ENCODE measurements at regions not wholly inside any gene's neighbourhood (a gene's known extent, or its start where the extent isn't known, plus 50 kb on each side); places are given as distances from the start of the nearest gene placed in this dataset.

- no peaks in the 10 kb centered on the region for H3K27me3 ChIP-seq (ENCODE audit: control insufficient read depth in 2 of 2, insufficient read depth in 2 of 2, low read length in 2 of 2)
- no peak overlapping the region for H3K27ac ChIP-seq (ENCODE audit: insufficient read depth, low read depth, low read length)
- H3K4me3 ChIP-seq (replicated peaks in 1 of 3; ENCODE audit: insufficient read depth in 1 of 3, low read depth in 1 of 3, low read length in 3 of 3), result no peak overlapping the region
- no peak for TF ChIP-seq FOS (IDR thresholded peaks at IDR 0.05; ENCODE audit: borderline replicate concordance, insufficient read depth, low read length)
- no peak for TF ChIP-seq JUN (IDR thresholded peaks at IDR 0.05; ENCODE audit: borderline replicate concordance, insufficient read depth, insufficient read length, low read depth)
- TF ChIP-seq GATA2 (IDR thresholded peaks at IDR 0.05; ENCODE audit: insufficient read depth, insufficient read length, low read depth, low read length), result no peak
- H3K79me2 ChIP-seq (ENCODE audit: control insufficient read depth, insufficient read depth, low read length), result no peaks in the 10 kb centered on the region
- no TSS peak for BruUV-seq (replicated peaks)
- intact Hi-C loops (cut with micrococcal nuclease) (no loop called here), dilution Hi-C loops (cut with MboI; ENCODE audit: extremely low pct_ligation_motif_present, low sequenced_read_pairs) (no loop called here)
- FAIRE-seq (no peak), DNase-seq (ENCODE audit: low read depth, low spot score) (no peak)
- H3K9ac ChIP-seq (replicated peaks; ENCODE audit: extremely low read depth, insufficient read depth, low read length), result no peak overlapping the region
- no peaks in the 10 kb centered on the region for H3K9me1 ChIP-seq (replicated peaks; ENCODE audit: control insufficient read depth, extremely low read depth, insufficient read depth, low read length)
- H3K9me3 ChIP-seq (replicated peaks; ENCODE audit: control insufficient read depth, insufficient read depth, low read length), result no peaks in the 10 kb centered on the region
- H3K4me1 ChIP-seq (ENCODE audit: control insufficient read depth, extremely low read depth, insufficient read depth, low read length), result no peaks in the 10 kb centered on the region
- ChIA-PET POLR2A (no interaction called here), CTCF (no interaction called here)
- H3K4me2 ChIP-seq (ENCODE audit: insufficient read depth, low read length), result no peak overlapping the region
- H2AFZ ChIP-seq (ENCODE audit: low read depth, low read length), result no peak overlapping the region
- H3K36me3 ChIP-seq (ENCODE audit: control insufficient read depth in 2 of 2, extremely low read depth in 1 of 2, insufficient read depth in 2 of 2, low read length in 2 of 2), result no peaks in the 10 kb centered on the region
- no peaks in the 10 kb centered on the region for H4K20me1 ChIP-seq (replicated peaks; ENCODE audit: control insufficient read depth, extremely low read depth, insufficient read depth, low read length)
These were observed 125.3 kb downstream of the SALL1 start for GRCh38 chr16:51025588-51026290.

- no peak overlapping the region for H3K27ac ChIP-seq (ENCODE audit: insufficient read depth, low read depth, low read length)
- H3K4me1 ChIP-seq (ENCODE audit: control insufficient read depth, extremely low read depth, insufficient read depth, low read length), result no peaks in the 10 kb centered on the region
- no peaks in the 10 kb centered on the region for H3K9me3 ChIP-seq (replicated peaks; ENCODE audit: control insufficient read depth, insufficient read depth, low read length)
- FAIRE-seq (no peak), DNase-seq (ENCODE audit: low read depth, low spot score) (no peak)
- TF ChIP-seq MYC (IDR thresholded peaks at IDR 0.05; ENCODE audit: low read depth, low read length), result no peak
- no peak for TF ChIP-seq CTCF (IDR thresholded peaks at IDR 0.05; ENCODE audit: extremely low read depth in 1 of 2, insufficient read depth in 1 of 2, low read depth in 1 of 2, low read length in 2 of 2)
- no peak for TF ChIP-seq POLR2AphosphoS5 (IDR thresholded peaks at IDR 0.05; ENCODE audit: insufficient read depth, low read depth, low read length)
- no peak for TF ChIP-seq MAX (IDR thresholded peaks at IDR 0.05; ENCODE audit: insufficient read depth, insufficient read length)
- TF ChIP-seq GATA2 (IDR thresholded peaks at IDR 0.05; ENCODE audit: insufficient read depth, insufficient read length, low read depth, low read length), result no peak
- no peak for TF ChIP-seq JUN (IDR thresholded peaks at IDR 0.05; ENCODE audit: borderline replicate concordance, insufficient read depth, insufficient read length, low read depth)
- TF ChIP-seq FOS (IDR thresholded peaks at IDR 0.05; ENCODE audit: borderline replicate concordance, insufficient read depth, low read length), result no peak
- TF ChIP-seq EZH2 (IDR thresholded peaks at IDR 0.05; ENCODE audit: borderline replicate concordance, low read depth, low read length, severe bottlenecking), result no peak
- no peak for TF ChIP-seq POLR2A (IDR thresholded peaks at IDR 0.05; ENCODE audit: low read depth, low read length)
- POLR2A ChIA-PET, result no interaction called here
- intact Hi-C loops (cut with micrococcal nuclease), result no loop called here
- H4K20me1 ChIP-seq (replicated peaks; ENCODE audit: control insufficient read depth, extremely low read depth, insufficient read depth, low read length), result no peaks in the 10 kb centered on the region
- CTCF ChIA-PET, result no interaction called here
- H3K27me3 ChIP-seq (ENCODE audit: control insufficient read depth in 2 of 2, insufficient read depth in 2 of 2, low read length in 2 of 2), result no peaks in the 10 kb centered on the region
- BruUV-seq (replicated peaks), result no TSS peak
- H3K4me3 ChIP-seq (replicated peaks in 1 of 3; ENCODE audit: insufficient read depth in 1 of 3, low read depth in 1 of 3, low read length in 3 of 3), result no peak overlapping the region
- no peaks in the 10 kb centered on the region for H3K79me2 ChIP-seq (ENCODE audit: control insufficient read depth, insufficient read depth, low read length)
- H3K36me3 ChIP-seq (ENCODE audit: control insufficient read depth in 2 of 2, extremely low read depth in 1 of 2, insufficient read depth in 2 of 2, low read length in 2 of 2), result no peaks in the 10 kb centered on the region
- dilution Hi-C loops (cut with MboI; ENCODE audit: extremely low pct_ligation_motif_present, low sequenced_read_pairs), result no loop called here
- no peak overlapping the region for H2AFZ ChIP-seq (ENCODE audit: low read depth, low read length)
- H3K9me1 ChIP-seq (replicated peaks; ENCODE audit: control insufficient read depth, extremely low read depth, insufficient read depth, low read length), result no peaks in the 10 kb centered on the region
- H3K9ac ChIP-seq (replicated peaks; ENCODE audit: extremely low read depth, insufficient read depth, low read length), result no peak overlapping the region
- no peak overlapping the region for H3K4me2 ChIP-seq (ENCODE audit: insufficient read depth, low read length)
These were observed 126.4 kb downstream of the SALL1 start for GRCh38 chr16:51024703-51025102.

Measured in endothelial cell of umbilical vein (primary cell).